HEK293 (cell line): ENCODE measurements at regions not wholly inside any gene's neighbourhood (a gene's known extent, or its start where the extent isn't known, plus 50 kb on each side); places are given as distances from the start of the nearest gene placed in this dataset.

Experiments
- CTCF ChIA-PET: fragments of 350-600 bp; formaldehyde crosslinking; extraction: SDS; loops from one replicate; lab custom pipeline; 2021; ENCODE audit warnings: antibody characterized with exemption; lab: Yijun Ruan, JAX
- POLR2A ChIA-PET: fragments of 300-600 bp; formaldehyde crosslinking; extraction: SDS; loops from one replicate; lab custom pipeline; 2020; ENCODE audit warnings: antibody characterized with exemption, inconsistent platforms; lab: Yijun Ruan, JAX
- H3K27ac ChIP-seq: fragments of 200-500 bp; sonication (Bioruptor generic); 2 replicates; pipeline ENCODE4 v1.5.1; 2014; ENCODE audit warnings: low read depth, low read length, control low read depth, inconsistent platforms; ENCODE audit errors: extremely low read depth
- H3K36me3 ChIP-seq, 2 experiments: fragments of 200-500 bp in 1 of 2; sonication (Bioruptor generic) in 1 of 2; 1 replicate in 1 of 2; 2 replicates in 1 of 2; pipeline ENCODE4 v1.5.1; 2014 to 2017; ENCODE audit warnings: inconsistent platforms in 2 of 2, low read length in 2 of 2; ENCODE audit not compliant: control insufficient read depth in 2 of 2, insufficient read depth in 1 of 2
- H3K4me1 ChIP-seq: fragments of 200-500 bp; sonication (Bioruptor generic); 2 replicates; pipeline ENCODE4 v1.5.1; 2014; ENCODE audit warnings: mild to moderate bottlenecking, low read length, inconsistent platforms; ENCODE audit not compliant: control insufficient read depth, insufficient read depth
- H3K4me3 ChIP-seq: 2 replicates; pipeline ENCODE4 v1.5.1; 2011; ENCODE audit warnings: low read depth, mild to moderate bottlenecking, control low read depth, low read length, moderate library complexity
- H3K9me3 ChIP-seq: fragments of 200-500 bp; sonication (Bioruptor generic); 2 replicates; pipeline ENCODE4 v1.5.1; 2014; ENCODE audit warnings: low read depth, low read length, inconsistent platforms; ENCODE audit not compliant: control insufficient read depth, insufficient read depth
- KLF9 ChIP-seq: fragments of 450-650 bp; formaldehyde crosslinking; IDR thresholded peaks from 2 replicates; pipeline ENCODE4 v1.5.1; 2016; ENCODE audit warnings: missing biosample characterization, missing genetic modification characterization, low read depth
- REPIN1 ChIP-seq: fragments of 450-650 bp; formaldehyde crosslinking; IDR thresholded peaks from 2 replicates; pipeline ENCODE4 v1.5.1; 2017; ENCODE audit warnings: missing biosample characterization, missing genetic modification characterization, low read depth
- SCRT2 ChIP-seq: fragments of 450-650 bp; formaldehyde crosslinking; IDR thresholded peaks from 2 replicates; pipeline ENCODE4 v1.5.1; 2016; ENCODE audit warnings: missing biosample characterization, missing genetic modification characterization
- TRIM28 ChIP-seq: IDR thresholded peaks from 2 replicates; pipeline ENCODE4 v1.6.1; 2011; ENCODE audit warnings: low read length, control low read depth, borderline replicate concordance
- WT1 ChIP-seq: fragments of 450-650 bp; formaldehyde crosslinking; IDR thresholded peaks from 2 replicates; pipeline ENCODE4 v1.5.1; 2016; ENCODE audit warnings: missing biosample characterization, missing genetic modification characterization
- ZBTB11 ChIP-seq: fragments of 450-650 bp; formaldehyde crosslinking; conservative IDR thresholded peaks from 2 replicates; pipeline ENCODE4 v1.5.1; 2016; ENCODE audit warnings: low read depth, missing biosample characterization, missing genetic modification characterization
- ZNF121 ChIP-seq: fragments of 450-650 bp; formaldehyde crosslinking; IDR thresholded peaks from 2 replicates; pipeline ENCODE4 v1.5.1; 2016; ENCODE audit warnings: missing biosample characterization, missing genetic modification characterization
- ZNF157 ChIP-seq: fragments of 450-650 bp; formaldehyde crosslinking; IDR thresholded peaks from 2 replicates; pipeline ENCODE4 v1.5.1; 2016; ENCODE audit warnings: missing biosample characterization, missing genetic modification characterization
- ZNF202 ChIP-seq: fragments of 450-650 bp; formaldehyde crosslinking; IDR thresholded peaks from 2 replicates; pipeline ENCODE4 v1.5.1; 2016; ENCODE audit warnings: missing biosample characterization, missing genetic modification characterization, borderline replicate concordance
- ZNF223 ChIP-seq: fragments of 450-650 bp; formaldehyde crosslinking; IDR thresholded peaks from 2 replicates; pipeline ENCODE4 v1.5.1; 2016; ENCODE audit warnings: missing biosample characterization, missing genetic modification characterization
- ZNF280C ChIP-seq: fragments of 450-650 bp; formaldehyde crosslinking; IDR thresholded peaks from 2 replicates; pipeline ENCODE4 v1.5.1; 2016; ENCODE audit warnings: missing biosample characterization, missing genetic modification characterization
- ZNF362 ChIP-seq: fragments of 450-650 bp; formaldehyde crosslinking; IDR thresholded peaks from 2 replicates; pipeline ENCODE4 v1.5.1; 2016; ENCODE audit warnings: missing biosample characterization, missing genetic modification characterization
- ZNF391 ChIP-seq: fragments of 450-650 bp; formaldehyde crosslinking; IDR thresholded peaks from 2 replicates; pipeline ENCODE4 v1.5.1; 2016; ENCODE audit warnings: low read depth, missing biosample characterization, missing genetic modification characterization, borderline replicate concordance
- ZNF416 ChIP-seq: fragments of 450-650 bp; formaldehyde crosslinking; IDR thresholded peaks from 2 replicates; pipeline ENCODE4 v1.5.1; 2016; ENCODE audit warnings: missing biosample characterization, missing genetic modification characterization
- ZNF488 ChIP-seq: fragments of 450-650 bp; formaldehyde crosslinking; IDR thresholded peaks from 2 replicates; pipeline ENCODE4 v1.5.1; 2016; ENCODE audit warnings: missing biosample characterization, missing genetic modification characterization
- ZNF518A ChIP-seq: fragments of 450-650 bp; formaldehyde crosslinking; conservative IDR thresholded peaks from 2 replicates; pipeline ENCODE4 v1.5.1; 2016; ENCODE audit warnings: low read depth, missing biosample characterization, missing genetic modification characterization
- ZNF549 ChIP-seq: fragments of 450-650 bp; IDR thresholded peaks from 2 replicates; pipeline ENCODE4 v1.5.1; 2018; ENCODE audit warnings: missing biosample characterization, missing genetic modification characterization, mild to moderate bottlenecking, inconsistent platforms, moderate library complexity
- ZNF654 ChIP-seq: fragments of 450-650 bp; formaldehyde crosslinking; IDR thresholded peaks from 2 replicates; pipeline ENCODE4 v1.5.1; 2016; ENCODE audit warnings: low read depth, missing biosample characterization, missing genetic modification characterization
- ZNF658 ChIP-seq: fragments of 450-650 bp; formaldehyde crosslinking; IDR thresholded peaks from 2 replicates; pipeline ENCODE4; 2016; ENCODE audit warnings: missing biosample characterization, missing genetic modification characterization
- ZNF747 ChIP-seq: fragments of 450-650 bp; formaldehyde crosslinking; IDR thresholded peaks from 2 replicates; pipeline ENCODE4 v1.5.1; 2016; ENCODE audit warnings: missing biosample characterization, missing genetic modification characterization
- ZNF830 ChIP-seq: fragments of 450-650 bp; IDR thresholded peaks from 2 replicates; pipeline ENCODE4 v1.5.0; 2018; ENCODE audit warnings: missing biosample characterization, missing genetic modification characterization, low read depth, mild to moderate bottlenecking, moderate library complexity

GRCh38 chr12:103100257-103100831 lies 142.9 kb downstream of the ASCL1 start:
- Histone ChIP-seq H3K36me3 (no peaks in the 10 kb centered on the region), H3K4me1 (no peaks in the 10 kb centered on the region), H3K9me3 (no peaks in the 10 kb centered on the region), H3K4me3 (no peak overlapping the region), H3K27ac (no peak overlapping the region)
- TF ChIP-seq ZNF121 (tag by site-specific recombination) (no peak), ZNF362 (no peak), ZNF747 (tag by site-specific recombination) (no peak), SCRT2 (tag by site-specific recombination) (peak; percentile 31; the same call in 1 of the 2 replicates), ZNF654 (no peak), ZNF391 (tag by site-specific recombination) (no peak), ZNF830 (tag by site-specific recombination) (no peak), ZNF518A (tag by site-specific recombination) (no peak)
- CTCF ChIA-PET: no interaction called here
- POLR2A ChIA-PET: no interaction called here

- CTCF ChIA-PET: no interaction called here
- Histone ChIP-seq H3K4me3 (no peak overlapping the region), H3K4me1 (no peaks in the 10 kb centered on the region), H3K27ac (no peak overlapping the region), H3K36me3 (no peaks in the 10 kb centered on the region), H3K9me3 (no peaks in the 10 kb centered on the region)
- POLR2A ChIA-PET: no interaction called here
- no peak for TF ChIP-seq WT1 (tag by site-specific recombination)
- no peak for TF ChIP-seq REPIN1 (tag by site-specific recombination)
- no peak for TF ChIP-seq KLF9 (tag by site-specific recombination)
- no peak for TF ChIP-seq ZNF223
- TF ChIP-seq ZNF280C (tag by site-specific recombination): no peak
- no peak for TF ChIP-seq ZNF157 (tag by site-specific recombination)
- TF ChIP-seq ZNF202 (tag by site-specific recombination): no peak
- TF ChIP-seq TRIM28: no peak
- TF ChIP-seq ZNF658 (tag by site-specific recombination): no peak
- no peak for TF ChIP-seq ZNF416 (tag by site-specific recombination)
- no peak for TF ChIP-seq ZNF488 (tag by site-specific recombination)
- TF ChIP-seq ZBTB11 (tag by site-specific recombination): no peak
- no peak for TF ChIP-seq ZNF549
These were observed 144.8 kb downstream of the ASCL1 start for GRCh38 chr12:103102225-103102744.
